ENCODE measurements at regions not wholly inside any gene's neighbourhood (a gene's known extent, or its start where the extent isn't known, plus 50 kb on each side); places are given as distances from the start of the nearest gene placed in this dataset.
"Not testable (repeated sequence)": the region's sequence is repeated elsewhere in the genome, so short reads cannot be mapped to it uniquely, and the experiment has no call there.

GRCh38 chr5:63306909-63307308, 655.3 kb downstream of the HTR1A start:
- DNase-seq: no peak

- DNase-seq: no peak
Observed at GRCh38 chr5:63293317-63293716, 668.9 kb downstream of the HTR1A start.

GRCh38 chr5:63286724-63287123, 675.5 kb downstream of the HTR1A start:
- DNase-seq: no peak

- DNase-seq: no peak
Observed at GRCh38 chr5:63263411-63263810, 684.8 kb downstream of the LRRC70 start.

- no peak for DNase-seq
Observed at GRCh38 chr5:63262185-63262981, 683.8 kb downstream of the LRRC70 start.

- no peak for DNase-seq
Observed at GRCh38 chr5:63261695-63262094, 683.1 kb downstream of the LRRC70 start.

GRCh38 chr5:63255594-63255993, 677.0 kb downstream of the LRRC70 start:
- DNase-seq: no peak

- no peak for DNase-seq
Observed at GRCh38 chr5:63250939-63251338, 672.3 kb downstream of the LRRC70 start.

- DNase-seq: no peak
Observed at GRCh38 chr5:63249960-63250359, 671.3 kb downstream of the LRRC70 start.

GRCh38 chr5:63247651-63248050, 669.0 kb downstream of the LRRC70 start:
- no peak for DNase-seq

- DNase-seq: no peak
Observed at GRCh38 chr5:63245271-63245670, 666.7 kb downstream of the LRRC70 start.

- no peak for DNase-seq
Observed at GRCh38 chr5:63240063-63240755, 661.6 kb downstream of the LRRC70 start.

- DNase-seq: no peak
Observed at GRCh38 chr5:63233911-63234310, 655.3 kb downstream of the LRRC70 start.

GRCh38 chr5:63233361-63233760, 654.7 kb downstream of the LRRC70 start:
- DNase-seq: no peak

- DNase-seq: no peak
Observed at GRCh38 chr5:63230754-63231153, 652.1 kb downstream of the LRRC70 start.

- no peak for DNase-seq
Observed at GRCh38 chr5:63228154-63228553, 649.5 kb downstream of the LRRC70 start.

- no peak for DNase-seq
Observed at GRCh38 chr5:63220244-63220643, 641.6 kb downstream of the LRRC70 start.

- DNase-seq: no peak
Observed at GRCh38 chr5:63217422-63217821, 638.8 kb downstream of the LRRC70 start.

- DNase-seq: no peak
Observed at GRCh38 chr5:63213256-63213655, 634.6 kb downstream of the LRRC70 start.

- DNase-seq: no peak
Observed at GRCh38 chr5:63211448-63212132, 633.0 kb downstream of the LRRC70 start.

- DNase-seq: no peak
Observed at GRCh38 chr5:63205976-63206375, 627.4 kb downstream of the LRRC70 start.

GRCh38 chr5:63201738-63202137, 623.1 kb downstream of the LRRC70 start:
- DNase-seq: no peak

GRCh38 chr5:63194126-63194525, 615.5 kb downstream of the LRRC70 start:
- no peak for DNase-seq

- DNase-seq: not testable (repeated sequence)
Observed at GRCh38 chr5:63180190-63180589, 601.6 kb downstream of the LRRC70 start.
